ES-I3 (cell line): ENCODE measurements at regions not wholly inside any gene's neighbourhood (a gene's known extent, or its start where the extent isn't known, plus 50 kb on each side); places are given as distances from the start of the nearest gene placed in this dataset.

Source experiments
- H3K36me3 ChIP-seq: 2 replicates; pipeline ENCODE4 v1.6.1; 2013; ENCODE audit warnings: mild to moderate bottlenecking, low read length, control low read depth, moderate library complexity; ENCODE audit not compliant: insufficient read depth
- H3K4me1 ChIP-seq: 2 replicates; pipeline ENCODE4 v1.6.1; 2013; ENCODE audit warnings: mild to moderate bottlenecking, control low read depth, low read length; ENCODE audit not compliant: insufficient read depth
- H3K9ac ChIP-seq: 2 replicates; pipeline ENCODE4 v1.6.1; 2013; ENCODE audit warnings: low read depth, mild to moderate bottlenecking, low read length, moderate library complexity
- H3K9me3 ChIP-seq: 2 replicates; pipeline ENCODE4 v1.6.1; 2013; ENCODE audit warnings: mild to moderate bottlenecking, low read length, moderate library complexity; ENCODE audit not compliant: control insufficient read depth, insufficient read depth

DNA sequence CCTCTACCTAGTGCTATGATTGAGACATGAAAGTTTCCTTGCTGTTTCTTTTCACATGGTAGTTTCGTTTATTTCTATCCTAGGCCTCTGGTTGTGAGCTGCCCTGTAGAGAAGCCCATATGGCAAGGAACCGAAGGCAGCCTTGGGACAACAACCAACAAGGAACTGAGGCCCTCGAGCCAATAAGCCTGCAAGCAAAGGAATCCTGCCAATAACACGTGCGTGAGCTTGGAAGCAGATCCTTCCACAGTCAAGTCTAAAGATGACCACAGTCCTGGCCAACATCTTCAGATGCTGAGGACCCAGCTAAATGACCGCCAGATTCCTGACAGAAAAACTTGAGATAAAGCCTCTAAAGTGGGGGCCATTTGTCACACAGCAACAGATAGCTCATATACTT, 100.4 kb upstream of the FAM9B start:
- Histone ChIP-seq H3K36me3 (no peaks in the 10 kb centered on the region), H3K9ac (no peak overlapping the region; the same call in 1 of the 2 replicates), H3K9me3 (peaks cover 6% of the 10 kb centered on the region; the same call in 1 of the 2 replicates), H3K4me1 (peaks cover 9% of the 10 kb centered on the region)

DNA sequence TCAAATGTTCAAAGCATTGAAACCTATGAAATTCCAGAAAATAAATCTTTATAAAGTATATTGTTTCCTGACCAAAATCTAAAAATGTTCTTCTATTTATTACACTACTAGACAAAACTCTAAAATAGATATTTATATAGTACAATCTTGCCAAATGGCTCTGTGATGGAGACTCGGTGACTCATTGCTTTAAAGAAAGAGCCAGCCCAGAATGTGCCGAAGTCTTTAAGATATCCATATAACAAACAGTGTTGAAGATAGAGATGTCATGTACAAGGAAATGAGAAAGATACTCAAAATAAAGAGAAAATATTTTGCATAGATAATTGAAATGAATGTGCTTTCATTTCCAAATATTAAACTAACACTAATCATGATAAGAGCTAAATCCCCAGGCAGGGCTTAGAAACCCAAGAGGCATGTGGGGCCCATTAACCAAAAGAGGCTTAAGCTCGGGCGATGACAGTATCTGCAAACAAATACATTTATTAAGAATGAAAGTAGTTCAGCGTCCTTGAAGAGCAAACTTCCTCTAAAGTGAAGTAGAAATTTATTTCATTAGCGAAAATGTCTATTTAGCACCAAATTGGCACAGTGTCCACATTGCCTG, 102.1 kb upstream of the FAM9B start:
- Histone ChIP-seq H3K4me1 (peaks cover 9% of the 10 kb centered on the region), H3K9ac (no peak overlapping the region), H3K36me3 (no peaks in the 10 kb centered on the region), H3K9me3 (peaks cover 6% of the 10 kb centered on the region; the same call in 1 of the 2 replicates)

DNA sequence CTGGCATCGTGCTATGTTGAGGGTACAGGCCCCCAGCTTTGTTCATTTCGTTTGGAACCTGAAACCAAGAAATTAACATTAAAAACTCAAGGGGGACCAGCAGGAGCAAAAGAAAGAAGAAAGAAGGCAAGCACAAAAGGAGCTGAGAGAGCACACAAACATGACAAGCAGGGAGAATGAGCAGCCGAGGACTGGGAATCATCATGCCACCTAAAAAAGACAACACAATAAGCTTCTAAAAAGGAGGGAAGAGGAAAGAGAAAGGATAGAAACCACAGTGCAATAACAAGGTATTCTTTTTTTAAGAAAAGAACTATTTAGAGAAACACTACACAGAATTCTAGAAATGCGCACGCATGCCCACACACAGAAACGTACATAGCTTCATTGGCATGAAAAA, 103.2 kb upstream of the FAM9B start:
- H3K36me3 ChIP-seq, result no peaks in the 10 kb centered on the region
- H3K4me1 ChIP-seq, result peaks cover 13% of the 10 kb centered on the region
- peaks cover 6% of the 10 kb centered on the region; the same call in 1 of the 2 replicates for H3K9me3 ChIP-seq
- no peak overlapping the region for H3K9ac ChIP-seq

DNA sequence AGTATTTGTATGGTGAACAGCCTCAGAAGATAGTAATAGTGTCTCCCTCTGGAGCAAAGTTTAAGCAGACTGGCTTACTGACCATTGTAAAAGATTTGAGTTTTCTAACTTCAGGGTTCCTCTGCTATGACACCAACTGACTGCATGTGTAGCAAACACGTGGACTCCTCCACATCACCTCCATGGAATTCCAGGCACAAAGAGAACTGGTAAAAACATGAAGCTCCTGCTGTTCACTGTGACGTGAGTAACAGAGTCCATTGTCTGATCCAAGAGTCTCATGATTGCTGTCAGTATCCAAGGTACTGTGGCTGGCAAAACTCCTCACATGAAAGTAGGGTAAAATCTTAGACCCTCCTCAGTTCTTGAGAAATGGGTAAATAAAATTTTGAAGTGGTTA, 107.6 kb upstream of the FAM9B start:
- Histone ChIP-seq H3K9ac (no peak overlapping the region), H3K4me1 (peaks cover 21% of the 10 kb centered on the region), H3K36me3 (no peaks in the 10 kb centered on the region), H3K9me3 (no peaks in the 10 kb centered on the region)

DNA sequence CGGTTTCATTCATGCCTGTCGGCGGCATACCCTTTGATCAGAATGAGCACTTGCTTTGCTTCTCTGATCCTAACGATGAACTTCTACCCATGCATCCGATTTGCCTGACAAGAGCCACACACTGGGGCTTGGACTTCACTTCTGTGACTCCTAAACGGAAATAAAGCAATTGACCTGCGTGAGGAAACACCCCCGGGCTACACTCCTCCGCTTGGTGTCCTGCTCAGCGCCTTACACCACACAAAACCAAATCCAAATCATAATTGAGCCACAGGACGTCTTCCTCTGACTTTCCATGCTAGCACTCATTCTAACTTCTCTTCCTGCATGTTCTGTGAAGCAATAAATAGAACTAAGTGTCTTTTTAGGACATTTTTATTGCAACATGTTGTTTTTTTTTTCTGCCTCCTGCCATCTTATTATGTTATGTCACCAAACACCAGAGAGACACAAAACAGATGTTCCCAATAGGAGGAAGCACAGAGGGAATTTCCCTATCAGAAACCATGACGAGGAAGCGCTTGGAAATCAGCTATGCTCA, 110.8 kb upstream of the FAM9B start:
- Histone ChIP-seq H3K9me3 (no peaks in the 10 kb centered on the region; the same call in 1 of the 2 replicates), H3K36me3 (no peaks in the 10 kb centered on the region), H3K9ac (peak overlapping the region; percentile 26; the same call in 1 of the 2 replicates), H3K4me1 (peaks cover 46% of the 10 kb centered on the region)

DNA sequence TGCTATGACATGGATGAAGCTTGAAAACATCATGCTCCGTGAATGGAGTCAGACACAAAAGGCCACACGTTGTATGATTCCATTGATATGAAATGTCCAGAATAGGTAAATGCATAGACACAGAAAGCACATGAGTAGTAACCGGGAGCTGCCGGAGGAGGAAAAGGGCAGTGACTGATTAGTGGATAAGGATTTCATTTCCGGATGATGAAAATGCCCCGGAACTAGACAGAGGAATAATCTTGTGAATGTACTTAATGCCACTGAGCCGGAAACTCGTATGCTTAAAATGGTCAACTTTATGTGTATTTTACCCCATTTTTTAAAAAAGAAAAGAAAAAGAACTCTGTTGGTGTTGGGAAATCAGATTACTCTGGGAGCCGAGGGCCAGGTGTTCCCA, 112.7 kb upstream of the FAM9B start:
- Histone ChIP-seq H3K36me3 (no peaks in the 10 kb centered on the region; the same call in 1 of the 2 replicates), H3K9me3 (peaks cover 12% of the 10 kb centered on the region), H3K9ac (no peak overlapping the region), H3K4me1 (peaks cover 46% of the 10 kb centered on the region)

DNA sequence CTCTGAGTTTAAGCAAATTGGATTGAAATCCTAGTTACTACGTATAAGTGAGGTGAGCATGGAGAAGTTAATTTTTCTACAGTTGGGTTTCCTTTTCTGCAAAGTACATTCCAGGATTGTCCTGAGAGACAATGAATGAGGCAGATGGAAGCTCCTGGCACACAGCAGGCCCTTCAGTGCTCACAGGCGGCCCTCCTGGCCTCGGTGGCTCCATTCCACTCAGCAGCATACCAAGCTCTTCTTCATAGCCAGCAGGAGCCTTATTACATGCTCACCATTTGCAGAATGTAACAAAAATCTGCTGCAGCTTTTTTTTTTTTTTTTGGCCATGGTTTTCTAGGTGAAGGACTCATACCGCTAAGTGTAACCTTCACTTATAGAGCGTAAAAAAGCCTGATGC, 113.2 kb upstream of the FAM9B start:
- Histone ChIP-seq H3K9ac (no peak overlapping the region), H3K36me3 (no peaks in the 10 kb centered on the region; the same call in 1 of the 2 replicates), H3K9me3 (peaks cover 16% of the 10 kb centered on the region), H3K4me1 (peaks cover 45% of the 10 kb centered on the region)

DNA sequence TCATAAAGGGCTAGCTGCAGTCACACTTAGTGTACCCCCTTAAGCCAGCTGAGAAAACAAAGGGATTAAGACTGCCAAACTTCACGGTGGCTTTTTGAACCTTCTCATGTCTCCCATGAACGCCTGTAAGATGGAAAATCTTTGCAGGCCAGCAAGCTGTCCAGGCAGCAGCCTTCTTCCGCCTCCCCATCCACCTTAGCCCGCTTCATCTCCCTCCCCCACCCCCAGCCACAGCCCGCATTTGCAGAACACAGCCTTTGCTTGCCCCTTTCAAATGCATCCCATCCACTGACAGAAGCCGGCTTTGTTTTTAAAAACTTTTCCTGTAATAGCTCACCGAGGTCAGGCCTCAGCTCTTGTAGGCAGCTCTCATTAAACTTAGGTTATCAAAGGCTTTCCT, 113.8 kb upstream of the FAM9B start:
- peaks cover 45% of the 10 kb centered on the region for H3K4me1 ChIP-seq
- peak overlapping the region; percentile 19 for H3K9ac ChIP-seq

DNA sequence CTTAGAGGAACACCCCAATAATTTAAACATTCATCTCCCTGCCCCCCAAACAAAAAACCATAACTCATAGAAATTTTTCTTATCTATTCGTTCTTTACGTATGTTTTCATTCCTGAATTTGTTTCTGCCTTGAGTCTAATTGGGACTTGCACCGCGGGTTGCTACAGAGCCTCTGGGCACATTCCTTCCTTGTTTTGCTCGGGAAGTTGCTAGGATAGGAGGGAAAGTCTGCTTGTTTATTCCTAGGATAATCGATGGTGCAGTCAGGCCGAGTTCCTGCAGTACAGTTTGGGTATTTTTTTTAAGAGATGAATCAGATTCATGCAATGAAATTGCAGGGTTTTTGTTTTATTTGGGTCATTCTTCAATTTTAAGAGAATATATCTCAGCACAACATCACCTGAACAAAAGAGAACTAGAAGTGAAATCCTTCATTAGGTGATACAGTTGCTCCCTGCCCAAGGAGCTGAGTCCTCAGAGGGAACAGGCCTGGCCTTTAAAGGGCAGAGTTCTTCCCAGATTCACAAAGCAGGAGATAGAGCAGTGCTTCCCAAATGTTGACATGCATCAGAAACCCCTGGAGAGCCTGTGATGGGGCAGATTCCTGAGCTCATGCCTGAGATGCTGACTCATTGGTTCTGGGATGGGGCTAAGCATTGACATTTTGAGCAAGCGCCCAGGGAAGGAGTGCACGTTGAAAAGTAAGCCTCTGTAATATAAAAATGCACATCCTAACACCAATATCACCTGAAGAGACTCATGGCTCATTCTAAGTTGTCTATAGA, 114.9 kb upstream of the FAM9B start:
- Histone ChIP-seq H3K4me1 (peaks cover 45% of the 10 kb centered on the region), H3K9ac (peak overlapping the region; percentile 14), H3K36me3 (no peaks in the 10 kb centered on the region; the same call in 1 of the 2 replicates), H3K9me3 (peaks cover 20% of the 10 kb centered on the region)

More for the DNA sequence above, 113.8 kb upstream of the FAM9B start:
- Histone ChIP-seq H3K36me3 (no peaks in the 10 kb centered on the region; the same call in 1 of the 2 replicates), H3K9me3 (peaks cover 20% of the 10 kb centered on the region)

DNA sequence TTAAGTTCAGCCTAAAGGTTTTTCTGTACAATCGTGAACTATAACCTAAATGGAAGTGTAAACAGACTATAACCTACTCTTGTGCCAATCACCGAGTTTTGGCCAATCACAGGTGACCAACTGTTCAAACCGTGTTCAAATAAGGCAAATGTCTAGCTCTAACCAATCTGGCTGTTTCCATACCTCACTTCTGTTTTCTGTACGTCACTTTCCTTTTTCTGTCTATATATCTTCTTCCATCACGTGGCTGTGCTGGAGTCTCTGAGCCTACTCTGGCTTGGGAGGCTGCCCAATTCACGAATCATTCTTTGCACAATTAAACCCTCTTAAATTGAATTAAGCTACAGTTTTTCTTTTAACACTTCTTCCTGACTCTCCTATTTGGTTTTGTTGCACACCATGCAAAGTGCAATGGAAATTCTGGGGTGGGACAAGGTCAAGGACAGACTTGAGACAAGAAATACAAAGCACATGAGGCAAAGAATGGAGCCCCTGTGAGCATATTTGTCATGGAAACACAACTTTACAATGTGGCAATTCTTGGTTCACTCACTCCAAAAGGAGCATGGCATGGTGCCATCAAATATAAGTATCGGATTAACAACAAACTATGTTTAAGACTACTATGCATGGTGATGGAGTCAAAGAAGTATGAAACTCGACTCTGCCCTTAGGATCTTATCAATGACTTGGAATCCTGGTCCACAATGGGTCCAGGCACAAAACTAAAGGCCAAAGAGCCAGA, 115.7 kb upstream of the FAM9B start:
- no peaks in the 10 kb centered on the region; the same call in 1 of the 2 replicates for H3K36me3 ChIP-seq
- no peak overlapping the region for H3K9ac ChIP-seq
- peaks cover 20% of the 10 kb centered on the region for H3K9me3 ChIP-seq
- peaks cover 39% of the 10 kb centered on the region for H3K4me1 ChIP-seq

DNA sequence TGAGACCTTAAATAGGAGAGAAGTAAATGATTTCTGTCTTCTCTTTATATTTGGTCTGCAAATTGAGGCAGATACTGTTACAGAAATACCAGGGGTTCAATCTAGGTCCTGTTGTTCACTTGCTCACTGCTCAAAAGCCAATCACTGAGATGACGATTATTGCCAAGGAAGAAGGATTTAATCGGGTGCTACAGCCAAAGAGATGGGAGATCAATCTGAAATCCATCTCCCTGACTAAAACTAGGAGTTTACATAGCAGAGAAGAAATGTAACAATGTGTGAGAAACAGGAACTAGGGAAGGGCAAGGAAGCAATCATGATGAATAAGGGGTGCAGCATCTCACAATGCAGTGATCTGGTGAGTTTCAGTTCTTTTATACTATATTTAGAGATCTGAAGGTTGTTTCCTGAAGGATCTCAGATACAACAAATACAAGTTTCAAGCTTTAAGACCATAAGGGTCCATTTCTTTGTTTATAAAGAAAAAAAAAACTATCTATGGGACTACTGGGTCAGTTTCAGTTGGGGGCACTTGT, 117.9 kb upstream of the FAM9B start:
- Histone ChIP-seq H3K4me1 (peaks cover 25% of the 10 kb centered on the region), H3K9ac (no peak overlapping the region), H3K9me3 (peaks cover 20% of the 10 kb centered on the region), H3K36me3 (no peaks in the 10 kb centered on the region; the same call in 1 of the 2 replicates)

DNA sequence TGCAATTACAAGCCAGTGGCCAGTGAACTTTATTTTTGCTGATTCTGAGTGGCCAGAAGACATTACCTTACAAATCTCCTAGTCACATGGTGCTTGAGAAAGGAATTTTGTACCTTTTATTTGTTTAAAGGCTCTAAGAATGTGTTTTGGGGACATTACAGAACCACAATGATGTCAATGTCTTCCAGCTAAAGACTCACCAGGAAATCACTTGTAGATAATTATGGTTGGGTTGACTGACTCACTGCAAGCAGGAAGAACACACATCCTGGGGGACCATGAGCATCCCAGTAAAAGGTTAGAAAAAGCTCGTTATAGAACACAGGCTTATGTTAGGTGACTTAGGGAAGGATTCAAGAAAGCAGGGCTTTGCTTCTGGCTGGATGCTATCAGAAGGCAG, 119.4 kb upstream of the FAM9B start:
- H3K36me3 ChIP-seq, result no peaks in the 10 kb centered on the region; the same call in 1 of the 2 replicates
- H3K9me3 ChIP-seq, result peaks cover 20% of the 10 kb centered on the region
- peaks cover 20% of the 10 kb centered on the region for H3K4me1 ChIP-seq
- no peak overlapping the region for H3K9ac ChIP-seq

DNA sequence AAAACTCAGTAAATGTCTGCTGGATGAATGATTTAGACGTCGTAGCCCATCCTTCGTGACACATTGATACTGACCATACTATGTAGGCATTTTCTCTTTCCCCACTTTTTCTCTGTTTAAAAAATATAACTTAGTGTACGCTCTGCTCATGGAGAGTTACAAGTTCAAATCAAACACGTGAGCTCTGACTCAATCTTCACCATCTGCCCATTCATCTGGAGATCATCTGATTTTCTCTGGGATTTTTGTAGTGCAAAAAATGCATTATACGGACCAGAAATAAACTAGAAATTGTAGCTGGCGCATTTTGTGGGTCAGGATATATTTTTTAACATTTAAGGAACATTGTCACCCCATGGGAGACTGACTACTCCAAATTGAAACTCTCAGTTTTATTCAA, 124.7 kb upstream of the FAM9B start:
- H3K9me3 ChIP-seq, result no peaks in the 10 kb centered on the region; the same call in 1 of the 2 replicates
- no peak overlapping the region for H3K9ac ChIP-seq
- H3K36me3 ChIP-seq, result no peaks in the 10 kb centered on the region
- H3K4me1 ChIP-seq, result peaks cover 10% of the 10 kb centered on the region; the same call in 1 of the 2 replicates
